NCI-H748 treated with DMSO at 0.1 percent for 48 hours (cell line): ENCODE measurements at regions not wholly inside any gene's neighbourhood (a gene's known extent, or its start where the extent isn't known, plus 50 kb on each side); places are given as distances from the start of the nearest gene placed in this dataset.
A peak's percentile ranks its signal among the peaks of the same experiment; 100 is the strongest.
"Not testable (repeated sequence)": the region's sequence is repeated elsewhere in the genome, so short reads cannot be mapped to it uniquely, and the experiment has no call there.

ENCODE experiments used
- DNase-seq: peaks from one replicate; lab custom pipeline; 2025; lab: John Stamatoyannopoulos, UW

GRCh38 chr7:89618274-89618673 is 536.0 kb upstream of the STEAP1 start:
- peak; percentile 91 for DNase-seq

GRCh38 chr7:89621925-89622641 is 532.2 kb upstream of the STEAP1 start:
- no peak for DNase-seq

- DNase-seq: peak; percentile 78
These were observed 531.1 kb upstream of the STEAP1 start for GRCh38 chr7:89623018-89623672.

- not testable (repeated sequence) for DNase-seq
These were observed 530.1 kb upstream of the STEAP1 start for GRCh38 chr7:89624155-89624554.

GRCh38 chr7:89648509-89648908 is 505.8 kb upstream of the STEAP1 start:
- no peak for DNase-seq

- DNase-seq: no peak
These were observed 498.3 kb upstream of the STEAP1 start for GRCh38 chr7:89655946-89656345.

- peak; percentile 34 for DNase-seq
These were observed 492.4 kb upstream of the STEAP1 start for GRCh38 chr7:89661876-89662275.

GRCh38 chr7:89666136-89666835 is 488.0 kb upstream of the STEAP1 start:
- DNase-seq: no peak

- DNase-seq: no peak
These were observed 474.1 kb upstream of the STEAP1 start for GRCh38 chr7:89680161-89680560.

GRCh38 chr7:89681448-89681847 is 472.8 kb upstream of the STEAP1 start:
- DNase-seq: no peak

- no peak for DNase-seq
These were observed 469.0 kb upstream of the STEAP1 start for GRCh38 chr7:89685287-89685686.

GRCh38 chr7:89687211-89687610 is 467.1 kb upstream of the STEAP1 start:
- peak; percentile 59 for DNase-seq

GRCh38 chr7:89695241-89695640 is 459.0 kb upstream of the STEAP1 start:
- DNase-seq: no peak

- DNase-seq: no peak
These were observed 440.1 kb upstream of the STEAP1 start for GRCh38 chr7:89714131-89714530.

- DNase-seq: peak; percentile 23
These were observed 435.3 kb upstream of the STEAP1 start for GRCh38 chr7:89718941-89719340.

- DNase-seq: no peak
These were observed 425.8 kb upstream of the STEAP1 start for GRCh38 chr7:89728481-89728880.

GRCh38 chr7:89731751-89732445 is 422.4 kb upstream of the STEAP1 start:
- no peak for DNase-seq

- no peak for DNase-seq
These were observed 415.7 kb upstream of the STEAP1 start for GRCh38 chr7:89738549-89738948.

GRCh38 chr7:89757910-89758309 is 396.4 kb upstream of the STEAP1 start:
- no peak for DNase-seq

- no peak for DNase-seq
These were observed 393.6 kb upstream of the STEAP1 start for GRCh38 chr7:89760690-89761089.

GRCh38 chr7:89761173-89761572 is 393.1 kb upstream of the STEAP1 start:
- no peak for DNase-seq

- no peak for DNase-seq
These were observed 384.1 kb upstream of the STEAP1 start for GRCh38 chr7:89770161-89770560.
